HG03025 (cell line): ENCODE measurements at regions not wholly inside any gene's neighbourhood (a gene's known extent, or its start where the extent isn't known, plus 50 kb on each side); places are given as distances from the start of the nearest gene placed in this dataset.

ENCODE experiments used
- ATAC-seq: cut with Tn5 transposase; IDR thresholded peaks from one replicate; pipeline ENCODE4 v1.9.1; 2021; ENCODE audit warnings: mild to moderate bottlenecking, moderate library complexity; ENCODE audit not compliant: unreplicated experiment, low FRiP score

- ATAC-seq: no peak
These were observed 703.8 kb downstream of the CDH8 start for GRCh38 chr16:61332461-61332860.

- ATAC-seq: no peak
These were observed 712.2 kb downstream of the CDH8 start for GRCh38 chr16:61324044-61324443.

GRCh38 chr16:61323456-61323855 is 712.8 kb downstream of the CDH8 start:
- no peak for ATAC-seq

- ATAC-seq: no peak
These were observed 715.4 kb downstream of the CDH8 start for GRCh38 chr16:61320791-61321190.

GRCh38 chr16:61313931-61314330 is 722.3 kb downstream of the CDH8 start:
- no peak for ATAC-seq

GRCh38 chr16:61309386-61309785 is 726.9 kb downstream of the CDH8 start:
- no peak for ATAC-seq

- ATAC-seq: no peak
These were observed 730.0 kb downstream of the CDH8 start for GRCh38 chr16:61306204-61306603.

GRCh38 chr16:61296814-61297213 is 739.4 kb downstream of the CDH8 start:
- ATAC-seq: no peak

GRCh38 chr16:61296305-61296704 is 739.9 kb downstream of the CDH8 start:
- ATAC-seq: no peak

- ATAC-seq: no peak
These were observed 740.9 kb downstream of the CDH8 start for GRCh38 chr16:61295311-61295710.

- ATAC-seq: no peak
These were observed 747.1 kb downstream of the CDH8 start for GRCh38 chr16:61289141-61289540.

GRCh38 chr16:61277849-61278248 is 758.4 kb downstream of the CDH8 start:
- ATAC-seq: no peak

GRCh38 chr16:61274211-61274610 is 762.0 kb downstream of the CDH8 start:
- no peak for ATAC-seq

GRCh38 chr16:61270726-61271125 is 765.5 kb downstream of the CDH8 start:
- no peak for ATAC-seq

GRCh38 chr16:61263400-61263799 is 772.8 kb downstream of the CDH8 start:
- ATAC-seq: no peak

- ATAC-seq: no peak
These were observed 774.9 kb downstream of the CDH8 start for GRCh38 chr16:61261315-61261714.

- ATAC-seq: no peak
These were observed 789.6 kb downstream of the CDH8 start for GRCh38 chr16:61246592-61246991.

- no peak for ATAC-seq
These were observed 792.3 kb downstream of the CDH8 start for GRCh38 chr16:61243954-61244353.

- ATAC-seq: no peak
These were observed 798.3 kb downstream of the CDH8 start for GRCh38 chr16:61237884-61238485.

- ATAC-seq: no peak
These were observed 802.5 kb downstream of the CDH8 start for GRCh38 chr16:61233713-61234112.

GRCh38 chr16:61228371-61228770 is 807.9 kb downstream of the CDH8 start:
- ATAC-seq: no peak

- ATAC-seq: no peak
These were observed 820.6 kb downstream of the CDH8 start for GRCh38 chr16:61215605-61216004.

- no peak for ATAC-seq
These were observed 821.5 kb downstream of the CDH8 start for GRCh38 chr16:61214780-61215179.
